ENCODE measurements at regions not wholly inside any gene's neighbourhood (a gene's known extent, or its start where the extent isn't known, plus 50 kb on each side); places are given as distances from the start of the nearest gene placed in this dataset.

DNA sequence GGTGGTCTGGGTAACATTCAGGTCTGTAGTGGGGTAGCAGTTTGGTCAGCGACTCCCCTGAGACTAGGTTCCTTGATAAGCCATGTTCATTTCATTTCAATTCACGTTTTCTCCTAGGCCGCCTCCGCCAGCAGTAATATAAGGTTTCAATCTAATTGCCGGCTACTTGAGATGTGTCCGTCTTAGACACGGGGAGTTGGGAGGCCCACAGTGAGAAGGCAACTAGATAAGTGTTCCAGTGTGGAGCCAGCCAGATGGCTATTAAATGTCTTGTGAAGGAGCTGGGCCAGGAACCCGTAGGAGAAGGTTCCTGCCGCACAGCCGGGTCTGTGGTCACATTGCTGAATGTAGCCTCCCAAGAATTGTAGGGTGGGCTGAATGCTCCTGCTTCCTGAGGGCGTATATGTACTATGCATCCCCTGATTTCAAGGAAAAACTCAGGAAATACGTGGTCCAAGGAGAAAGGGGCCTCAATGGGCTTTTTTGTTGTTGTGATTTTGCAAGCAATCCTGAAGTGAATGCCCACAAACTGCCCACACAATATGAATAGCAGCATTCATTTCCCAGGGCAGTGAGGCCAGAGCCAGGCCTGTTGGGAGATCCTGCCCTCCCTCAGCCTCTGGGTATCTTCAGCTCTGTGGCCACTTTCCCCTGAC, 220.6 kb upstream of the RPL34 start:
- FAIRE-seq = no peak
- DNase-seq (ENCODE audit: low read depth) = no peak

DNA sequence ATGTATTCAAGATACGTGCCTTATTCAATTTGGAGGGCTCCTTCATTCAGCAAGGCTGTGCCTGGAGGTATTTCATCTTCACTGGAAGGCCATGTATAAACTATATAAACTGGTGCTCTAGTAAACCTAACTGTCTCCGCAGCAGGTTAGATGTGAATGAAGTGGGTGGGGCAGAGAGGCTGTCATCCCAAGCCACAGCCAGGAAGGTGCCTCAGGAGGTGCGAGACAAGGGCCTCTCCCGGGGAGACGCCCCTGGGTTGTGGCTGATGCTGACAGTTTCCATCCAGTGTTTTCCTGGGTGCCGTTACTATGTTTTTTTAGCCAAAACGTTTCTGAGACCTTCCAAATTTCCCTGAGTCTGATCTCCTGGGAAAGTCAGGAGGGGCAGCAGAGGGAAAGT, 221.5 kb upstream of the RPL34 start:
- Histone ChIP-seq H3K27me3 (ENCODE audit: control insufficient read depth, insufficient read depth, low read length) (no peaks in the 10 kb centered on the region), H3K36me3 (ENCODE audit: control insufficient read depth, insufficient read depth, low read length) (no peaks in the 10 kb centered on the region), H3K4me3 (ENCODE audit: low read depth, low read length) (no peak overlapping the region)
- no peak for DNase-seq (ENCODE audit: low read depth)
- TF ChIP-seq, protein P1, sequence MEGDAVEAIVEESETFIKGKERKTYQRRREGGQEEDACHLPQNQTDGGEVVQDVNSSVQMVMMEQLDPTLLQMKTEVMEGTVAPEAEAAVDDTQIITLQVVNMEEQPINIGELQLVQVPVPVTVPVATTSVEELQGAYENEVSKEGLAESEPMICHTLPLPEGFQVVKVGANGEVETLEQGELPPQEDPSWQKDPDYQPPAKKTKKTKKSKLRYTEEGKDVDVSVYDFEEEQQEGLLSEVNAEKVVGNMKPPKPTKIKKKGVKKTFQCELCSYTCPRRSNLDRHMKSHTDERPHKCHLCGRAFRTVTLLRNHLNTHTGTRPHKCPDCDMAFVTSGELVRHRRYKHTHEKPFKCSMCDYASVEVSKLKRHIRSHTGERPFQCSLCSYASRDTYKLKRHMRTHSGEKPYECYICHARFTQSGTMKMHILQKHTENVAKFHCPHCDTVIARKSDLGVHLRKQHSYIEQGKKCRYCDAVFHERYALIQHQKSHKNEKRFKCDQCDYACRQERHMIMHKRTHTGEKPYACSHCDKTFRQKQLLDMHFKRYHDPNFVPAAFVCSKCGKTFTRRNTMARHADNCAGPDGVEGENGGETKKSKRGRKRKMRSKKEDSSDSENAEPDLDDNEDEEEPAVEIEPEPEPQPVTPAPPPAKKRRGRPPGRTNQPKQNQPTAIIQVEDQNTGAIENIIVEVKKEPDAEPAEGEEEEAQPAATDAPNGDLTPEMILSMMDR (IDR thresholded peaks at IDR 0.05; ENCODE audit: insufficient read depth, low read length, severe bottlenecking) = no peak
- FAIRE-seq = no peak

More for the DNA sequence above, 220.6 kb upstream of the RPL34 start:
- Histone ChIP-seq H3K27me3 (ENCODE audit: control insufficient read depth, insufficient read depth, low read length) (no peaks in the 10 kb centered on the region), H3K36me3 (ENCODE audit: control insufficient read depth, insufficient read depth, low read length) (no peaks in the 10 kb centered on the region), H3K4me3 (ENCODE audit: low read depth, low read length) (no peak overlapping the region)
- TF ChIP-seq, protein P1 (IDR thresholded peaks at IDR 0.05; ENCODE audit: insufficient read depth, low read length, severe bottlenecking) = no peak

DNA sequence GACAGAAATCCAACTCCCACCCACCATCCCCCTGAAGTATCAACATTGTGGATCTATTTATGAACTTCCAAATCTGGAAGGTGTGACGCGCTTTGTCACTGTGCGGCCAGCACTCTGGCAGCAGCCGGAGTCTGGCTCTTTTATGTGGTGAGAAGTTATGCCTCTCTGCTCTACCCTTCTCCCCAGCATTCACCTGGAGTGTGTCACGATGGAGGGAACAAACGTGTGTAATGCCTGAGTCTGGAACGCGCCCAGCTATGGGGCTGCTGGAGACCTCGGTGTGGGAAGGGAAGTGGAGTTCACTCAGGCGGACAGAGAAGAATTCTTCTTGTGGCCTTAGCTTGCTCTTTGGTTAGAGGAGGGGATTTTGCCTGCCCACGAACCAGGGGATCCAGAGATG, 222.1 kb upstream of the RPL34 start:
- FAIRE-seq = no peak
- TF ChIP-seq, protein P1 (IDR thresholded peaks at IDR 0.05; ENCODE audit: insufficient read depth, low read length, severe bottlenecking) = no peak
- Histone ChIP-seq H3K4me3 (ENCODE audit: low read depth, low read length) (no peak overlapping the region), H3K36me3 (ENCODE audit: control insufficient read depth, insufficient read depth, low read length) (no peaks in the 10 kb centered on the region), H3K27me3 (ENCODE audit: control insufficient read depth, insufficient read depth, low read length) (no peaks in the 10 kb centered on the region)
- DNase-seq (ENCODE audit: low read depth) = no peak

DNA sequence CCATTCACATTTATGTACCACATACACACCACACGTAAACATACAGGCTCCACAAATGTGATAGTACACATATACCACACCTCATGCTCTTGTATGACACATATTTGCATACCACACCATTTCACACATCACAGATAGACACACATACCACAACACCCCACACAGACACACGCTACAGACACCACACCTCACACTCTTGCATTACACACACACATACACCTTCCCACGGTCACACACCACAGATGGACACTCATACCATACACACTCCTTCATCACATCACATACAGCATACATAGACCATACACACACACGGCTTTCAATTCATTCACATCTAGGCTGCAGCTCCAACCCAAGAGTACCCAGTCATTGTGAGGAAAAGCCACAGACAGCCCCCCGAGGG, 222.5 kb upstream of the RPL34 start:
- TF ChIP-seq, protein P1 (IDR thresholded peaks at IDR 0.05; ENCODE audit: insufficient read depth, low read length, severe bottlenecking) = no peak
- FAIRE-seq (peak; percentile 95), DNase-seq (ENCODE audit: low read depth) (no peak)
- Histone ChIP-seq H3K4me3 (ENCODE audit: low read depth, low read length) (no peak overlapping the region), H3K27me3 (ENCODE audit: control insufficient read depth, insufficient read depth, low read length) (no peaks in the 10 kb centered on the region), H3K36me3 (ENCODE audit: control insufficient read depth, insufficient read depth, low read length) (no peaks in the 10 kb centered on the region)

DNA sequence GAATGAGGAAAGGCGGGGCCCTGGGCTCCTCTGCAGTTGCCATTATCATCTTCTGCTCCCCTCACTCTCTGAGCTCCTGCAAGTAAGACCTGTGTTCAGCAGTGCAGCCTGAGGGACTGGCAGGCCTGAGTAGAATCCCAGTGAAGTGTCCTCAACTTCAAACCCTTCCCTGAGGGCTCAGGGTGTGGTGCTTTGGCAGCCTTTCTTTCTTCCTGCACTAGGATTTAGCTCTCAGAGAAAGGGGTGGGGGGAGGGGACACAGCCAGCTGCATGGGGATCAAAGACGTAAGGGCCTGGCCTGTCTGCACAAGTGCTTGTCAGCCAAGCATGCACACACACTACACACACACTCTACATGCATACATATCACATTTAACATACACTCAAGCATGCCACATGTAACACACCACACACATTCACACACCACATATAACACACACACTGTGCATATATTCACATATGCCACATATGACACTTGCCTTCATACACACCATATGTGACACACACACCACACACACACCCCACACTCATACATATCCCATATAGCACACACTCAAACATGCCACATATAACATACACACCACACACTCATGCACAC, 223.4 kb upstream of the RPL34 start:
- DNase-seq (ENCODE audit: low read depth) (peak; percentile 2), FAIRE-seq (peak; percentile 100)
- no peaks in the 10 kb centered on the region for H3K27me3 ChIP-seq (ENCODE audit: control insufficient read depth, insufficient read depth, low read length)
- TF ChIP-seq, protein P1 (IDR thresholded peaks at IDR 0.05; ENCODE audit: insufficient read depth, low read length, severe bottlenecking) = no peak
- no peaks in the 10 kb centered on the region for H3K36me3 ChIP-seq (ENCODE audit: control insufficient read depth, insufficient read depth, low read length)
- no peak overlapping the region for H3K4me3 ChIP-seq (ENCODE audit: low read depth, low read length)

DNA sequence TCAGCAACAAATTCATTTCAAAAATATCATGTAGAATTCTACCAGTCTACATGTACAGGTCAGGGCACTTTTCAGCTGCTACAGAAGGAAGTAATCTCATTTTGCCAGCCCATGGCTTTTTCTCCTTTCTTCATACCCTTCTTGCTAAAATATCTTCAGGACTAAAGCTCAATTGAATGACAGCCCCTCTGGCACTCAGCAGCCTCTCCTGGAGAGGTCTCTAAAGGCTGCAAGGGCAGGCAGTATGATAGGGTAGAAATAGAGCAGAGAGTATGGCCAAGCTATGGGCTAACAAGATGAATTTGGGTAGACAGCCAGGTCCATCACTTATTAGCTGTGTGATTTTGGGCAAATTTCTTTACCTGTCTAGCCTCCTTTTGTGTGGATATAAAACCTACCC, 224.6 kb upstream of the RPL34 start:
- FAIRE-seq = no peak

More for the DNA sequence above, 224.6 kb upstream of the RPL34 start:
- Histone ChIP-seq H3K4me3 (ENCODE audit: low read depth, low read length) (no peak overlapping the region), H3K27me3 (ENCODE audit: control insufficient read depth, insufficient read depth, low read length) (no peaks in the 10 kb centered on the region), H3K36me3 (ENCODE audit: control insufficient read depth, insufficient read depth, low read length) (no peaks in the 10 kb centered on the region)
- no peak for DNase-seq (ENCODE audit: low read depth)
- TF ChIP-seq, protein P1 (IDR thresholded peaks at IDR 0.05; ENCODE audit: insufficient read depth, low read length, severe bottlenecking) = no peak
